Activated CD8-positive, alpha-beta memory T cell treated with anti-CD3 and anti-CD28 coated beads for 36 hours (primary cell): ENCODE measurements at regions not wholly inside any gene's neighbourhood (a gene's known extent, or its start where the extent isn't known, plus 50 kb on each side); places are given as distances from the start of the nearest gene placed in this dataset.

ENCODE experiments used
- CTCF ChIA-PET: fragments of 350-600 bp; sonication (Branson Sonifier 250); formaldehyde crosslinking; loops from one replicate; lab custom pipeline; 2021; ENCODE audit warnings: antibody characterized with exemption; lab: Charles Lee
- POLR2A ChIA-PET: fragments of 350-600 bp; sonication (Branson Sonifier 250); formaldehyde crosslinking; loops from one replicate; lab custom pipeline; 2021; ENCODE audit warnings: antibody characterized with exemption; lab: Charles Lee

DNA sequence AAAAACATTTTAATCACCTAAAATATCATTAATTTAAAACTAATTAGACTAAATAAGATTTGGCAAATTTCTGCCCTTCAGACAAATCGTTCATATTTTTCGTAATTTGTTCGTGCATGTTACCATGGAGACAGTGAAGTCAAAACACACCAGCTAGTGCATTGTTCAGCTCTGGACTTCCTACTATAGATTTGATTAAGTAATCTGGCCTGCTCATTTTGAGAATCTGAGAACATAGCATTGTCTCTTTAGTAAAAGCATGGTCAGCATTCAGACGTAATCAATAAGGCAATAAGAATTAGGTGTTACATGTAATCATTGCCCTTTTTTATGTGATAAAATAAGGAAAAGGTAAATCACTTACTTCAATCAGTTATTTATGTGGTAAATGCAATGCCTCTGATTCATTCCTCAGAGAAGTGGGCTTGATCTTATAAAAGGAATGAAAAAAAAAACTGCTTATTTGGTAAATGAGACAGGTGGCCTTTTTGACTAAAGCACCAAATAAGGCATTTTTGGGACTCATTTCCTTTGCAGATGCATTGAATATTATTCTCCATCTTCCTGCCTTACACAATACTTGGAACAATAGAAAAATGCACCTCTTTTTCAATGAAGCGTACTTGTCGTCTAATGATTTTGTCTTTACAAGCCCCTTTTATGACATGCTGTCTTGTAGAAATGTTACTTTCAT is 84.5 kb upstream of the FNDC3B start:
- CTCF ChIA-PET: no interaction called here
- POLR2A ChIA-PET: no interaction called here

DNA sequence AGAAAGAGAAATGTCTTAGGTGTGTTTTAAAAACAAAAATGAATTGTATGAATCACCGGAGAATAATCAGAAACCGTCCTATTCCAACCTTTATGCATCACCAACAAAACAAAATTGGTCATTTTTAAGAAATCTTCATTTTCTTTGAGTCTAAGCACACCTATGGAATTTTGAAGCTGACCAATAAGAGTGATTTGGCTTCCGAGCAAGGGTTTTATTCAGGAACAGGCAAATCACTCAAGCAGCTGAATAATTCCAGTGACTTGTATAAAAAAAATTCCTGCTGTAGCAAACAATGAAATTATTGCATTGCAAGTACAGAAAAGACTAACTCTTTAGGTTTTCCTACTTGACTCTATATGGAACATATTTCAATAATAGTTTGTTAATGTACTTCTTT is 83.8 kb upstream of the FNDC3B start:
- ChIA-PET CTCF (no interaction called here), POLR2A (no interaction called here)

GRCh38 chr3:171956181-171956683 is 83.1 kb upstream of the FNDC3B start:
- ChIA-PET CTCF (no interaction called here), POLR2A (no interaction called here)

- ChIA-PET POLR2A (no interaction called here), CTCF (no interaction called here)
These were observed 82.7 kb upstream of the FNDC3B start for GRCh38 chr3:171956705-171957104.

- ChIA-PET POLR2A (no interaction called here), CTCF (no interaction called here)
These were observed 79.8 kb upstream of the FNDC3B start for GRCh38 chr3:171959532-171960089.

- ChIA-PET CTCF (no interaction called here), POLR2A (no interaction called here)
These were observed 79.2 kb upstream of the FNDC3B start for GRCh38 chr3:171960159-171960558.

GRCh38 chr3:171962137-171962720 is 77.1 kb upstream of the FNDC3B start:
- POLR2A ChIA-PET: no interaction called here
- CTCF ChIA-PET: no interaction called here

DNA sequence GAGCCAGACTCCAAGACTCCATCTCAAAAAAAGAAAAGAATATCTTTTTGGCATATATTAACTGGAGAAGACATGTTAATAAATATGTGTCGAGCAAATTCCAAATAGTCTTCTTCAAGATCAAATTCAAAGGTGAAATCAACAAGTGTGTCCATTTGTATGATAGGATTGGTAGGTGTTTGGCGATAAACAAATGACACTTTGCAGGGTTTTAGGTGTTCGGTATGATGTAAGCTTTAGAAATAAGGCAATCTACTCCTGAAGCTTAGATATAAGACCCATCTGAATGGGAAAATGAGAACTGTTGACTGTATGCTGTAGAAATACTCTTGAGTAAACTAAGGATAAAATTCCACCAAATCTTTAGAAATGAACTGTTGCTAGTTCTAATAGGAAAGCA is 75.8 kb upstream of the FNDC3B start:
- ChIA-PET CTCF (no interaction called here), POLR2A (no interaction called here)

GRCh38 chr3:171965067-171965712 is 74.2 kb upstream of the FNDC3B start:
- CTCF ChIA-PET: no interaction called here
- POLR2A ChIA-PET: no interaction called here

- POLR2A ChIA-PET: no interaction called here
- CTCF ChIA-PET: no interaction called here
These were observed 72.7 kb upstream of the FNDC3B start for GRCh38 chr3:171966533-171967136.

DNA sequence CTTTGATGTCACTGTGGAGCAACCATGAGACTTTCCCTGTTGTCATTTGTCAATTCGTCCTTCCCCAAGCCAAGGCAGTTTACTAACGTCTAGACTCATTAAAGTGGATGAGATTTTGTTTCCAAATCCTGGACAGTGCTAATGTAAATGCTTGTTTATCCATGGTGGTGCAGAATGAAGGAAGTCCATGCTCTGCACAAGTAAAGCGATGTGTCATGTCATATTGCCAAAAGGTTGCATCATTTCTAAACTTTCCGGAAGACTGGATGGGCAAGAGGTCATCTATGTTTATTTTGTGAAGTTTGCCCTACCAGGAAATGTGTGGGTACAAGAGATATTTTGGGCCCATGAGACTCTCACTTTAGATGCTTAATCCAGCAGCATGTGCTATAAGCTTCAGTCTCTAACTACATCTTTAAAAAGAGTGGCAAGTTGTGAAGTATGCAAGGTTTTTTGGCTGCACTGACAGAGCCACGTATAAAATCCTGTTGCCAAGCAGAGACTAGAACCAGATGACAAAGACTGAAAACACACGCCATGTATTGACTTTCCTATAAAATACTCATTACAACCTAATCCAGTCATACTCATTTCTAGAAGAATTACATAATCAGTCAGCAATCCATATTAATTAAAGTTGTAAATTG is 72.1 kb upstream of the FNDC3B start:
- ChIA-PET POLR2A (no interaction called here), CTCF (no interaction called here)

GRCh38 chr3:171967932-171968678 is 71.3 kb upstream of the FNDC3B start:
- POLR2A ChIA-PET: no interaction called here
- CTCF ChIA-PET: no interaction called here

DNA sequence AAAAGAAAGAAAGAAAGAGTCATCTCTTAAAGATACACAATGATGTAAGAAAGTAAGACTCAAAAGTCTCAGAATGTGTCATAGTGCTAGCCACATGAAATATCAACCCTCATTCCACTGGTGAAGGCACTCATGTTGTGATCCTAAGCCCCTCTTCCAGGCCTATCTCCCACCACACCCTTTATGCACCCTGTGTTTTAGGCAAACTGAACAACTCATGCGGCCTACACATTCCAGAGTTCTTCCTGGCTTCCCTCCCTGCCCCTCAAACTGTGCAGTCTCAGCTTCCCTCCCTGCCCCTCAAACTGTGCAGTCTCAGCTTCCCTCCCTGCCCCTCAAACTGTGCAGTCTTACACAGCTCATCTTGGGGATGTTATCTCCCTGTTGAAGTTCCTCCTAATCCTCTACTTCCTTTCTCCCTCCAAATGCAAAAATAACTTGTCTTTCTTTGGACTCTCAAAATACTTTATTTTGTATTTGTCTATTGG is 69.0 kb upstream of the FNDC3B start:
- POLR2A ChIA-PET: no interaction called here

GRCh38 chr3:171971919-171972514 is 67.4 kb upstream of the FNDC3B start:
- CTCF ChIA-PET: no interaction called here
- POLR2A ChIA-PET: no interaction called here

More for the DNA sequence above, 69.0 kb upstream of the FNDC3B start:
- CTCF ChIA-PET: no interaction called here

GRCh38 chr3:171972871-171973348 is 66.5 kb upstream of the FNDC3B start:
- ChIA-PET POLR2A (no interaction called here), CTCF (no interaction called here)

DNA sequence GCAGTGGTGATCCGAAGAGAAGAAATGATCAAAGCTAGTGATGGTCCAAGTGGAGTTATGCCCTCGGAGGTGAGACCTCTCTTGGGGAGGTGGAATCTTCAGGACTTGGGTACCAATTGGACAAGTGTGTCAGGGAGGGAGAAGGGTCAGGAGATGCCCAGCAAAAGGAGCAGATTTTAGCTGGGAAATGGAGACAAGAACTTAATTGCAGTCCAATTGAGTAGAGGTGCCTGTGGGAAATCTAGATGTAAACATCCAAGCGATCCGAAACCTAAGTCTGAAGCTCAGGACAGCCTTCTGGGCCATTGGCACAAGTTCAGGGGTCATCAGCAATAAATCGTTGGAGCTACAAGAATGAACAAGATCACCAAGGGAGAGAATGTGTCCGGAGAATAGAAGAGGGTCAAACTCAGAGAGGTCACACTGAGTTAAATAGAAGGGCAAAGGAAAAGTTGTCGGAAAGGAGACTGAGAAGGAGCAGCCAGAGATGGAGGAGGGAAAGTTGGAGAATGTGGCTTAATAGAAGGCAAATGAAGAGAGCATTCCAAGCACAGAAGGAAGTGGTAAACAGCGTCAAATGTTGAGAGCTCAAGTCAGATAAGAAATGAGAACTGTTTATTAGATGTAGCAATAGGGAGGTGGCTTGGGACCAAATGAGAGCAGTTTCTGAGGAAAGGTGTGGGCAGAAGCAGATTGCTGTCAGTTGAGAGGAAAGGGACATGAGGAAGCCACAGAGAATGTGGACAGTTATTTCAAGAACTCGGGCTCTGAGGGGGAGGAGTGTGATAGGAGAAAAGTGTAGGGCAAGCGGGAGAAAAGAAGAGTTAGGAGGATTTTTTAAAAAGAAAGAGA is 64.2 kb upstream of the FNDC3B start:
- CTCF ChIA-PET: no interaction called here
- POLR2A ChIA-PET: no interaction called here

DNA sequence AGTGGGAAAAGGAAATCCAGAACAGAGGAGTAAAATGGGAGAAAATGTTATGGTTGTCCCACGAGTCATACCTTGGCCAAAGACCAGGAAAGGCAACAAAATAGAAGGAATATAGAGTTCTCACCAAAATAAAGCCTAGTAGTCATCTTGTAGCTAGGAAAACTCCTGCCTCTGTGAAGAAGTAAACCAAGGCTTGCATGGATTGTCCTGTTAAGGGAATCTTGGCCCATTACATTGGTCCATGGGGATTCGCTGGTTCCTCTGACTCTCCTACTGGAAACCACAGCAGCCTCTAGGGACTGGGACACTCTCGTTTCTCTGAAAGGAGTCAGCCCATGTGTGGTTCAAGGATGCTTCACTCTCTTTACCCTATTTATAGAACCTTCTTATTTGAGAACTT is 62.9 kb upstream of the FNDC3B start:
- CTCF ChIA-PET: no interaction called here

DNA sequence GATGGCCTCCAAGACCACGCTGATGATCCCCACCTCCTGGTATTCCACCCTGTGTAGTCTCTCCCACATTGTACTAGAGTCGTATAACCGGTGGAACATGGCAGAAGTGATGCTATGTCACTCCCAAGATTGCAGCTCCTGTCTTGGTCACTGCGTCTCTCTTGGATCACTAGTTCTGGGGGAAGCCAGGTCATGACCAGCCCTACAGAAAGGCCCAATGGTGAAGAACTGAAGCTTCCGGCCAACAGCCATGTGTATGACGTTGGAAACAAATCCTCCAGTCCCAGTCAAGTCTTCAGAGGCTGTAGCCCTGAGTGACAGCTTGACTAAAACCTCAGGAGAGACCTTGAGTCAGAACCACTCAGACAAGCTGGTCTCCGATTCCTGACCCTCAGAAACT is 61.9 kb upstream of the FNDC3B start:
- ChIA-PET POLR2A (no interaction called here), CTCF (no interaction called here)

More for the DNA sequence above, 62.9 kb upstream of the FNDC3B start:
- POLR2A ChIA-PET: no interaction called here
